Gastrocnemius medialis (tissue), 4 donors: ENCODE measurements at regions not wholly inside any gene's neighbourhood (a gene's known extent, or its start where the extent isn't known, plus 50 kb on each side); places are given as distances from the start of the nearest gene placed in this dataset.

Experiments
- CTCF ChIP-seq, 5 experiments: fragments of 450-650 bp in 3 of 5; fragments of 200-600 bp in 2 of 5; sonication (generic) in 2 of 5; IDR thresholded peaks in 4 of 5; conservative IDR thresholded peaks in 1 of 5; 1 replicate in 4 of 5; 2 replicates in 1 of 5; pipeline ENCODE4 v1.5.1; 2016 to 2019; ENCODE audit warnings: antibody characterized with exemption in 5 of 5, mild to moderate bottlenecking in 3 of 5, moderate library complexity in 3 of 5
- POLR2A ChIP-seq, 2 donors: fragments of 450-650 bp; IDR thresholded peaks; one replicate each; pipeline ENCODE4 v1.6.1; 2017; ENCODE audit warnings: antibody characterized with exemption in 2 of 2, mild to moderate bottlenecking in 2 of 2, moderate library complexity in 2 of 2

- TF ChIP-seq CTCF (IDR thresholded peaks at IDR 0.05 in 4 of 5, conservative IDR thresholded peaks at IDR 0.05 in 1 of 5) (no peak), POLR2A (IDR thresholded peaks at IDR 0.05) (no peak)
Observed at GRCh38 chr16:80051040-80051439, 450.5 kb upstream of the MAF start.
